ENCODE measurements at regions not wholly inside any gene's neighbourhood (a gene's known extent, or its start where the extent isn't known, plus 50 kb on each side); places are given as distances from the start of the nearest gene placed in this dataset.

DNA sequence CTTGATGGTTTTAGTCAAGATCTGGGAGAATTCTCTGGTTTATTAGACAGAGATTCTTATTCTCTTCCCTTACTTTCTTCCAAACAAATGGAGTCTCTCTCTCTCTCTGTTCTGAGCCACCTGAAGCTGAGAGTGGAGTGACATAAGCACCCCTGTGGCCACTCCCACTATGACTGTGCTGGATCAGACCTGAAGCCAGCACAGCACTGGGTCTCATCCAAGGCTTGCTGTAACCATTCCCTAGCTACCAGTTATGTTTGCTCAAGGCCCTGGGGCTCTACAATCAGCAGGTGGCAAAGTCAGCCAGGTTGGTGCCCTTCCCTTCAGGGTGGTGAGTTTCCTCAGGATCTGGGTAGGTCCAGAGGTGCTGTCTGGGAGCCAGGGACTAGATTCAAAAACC, 568.5 kb downstream of the AACS start:
- DNase-seq (ENCODE audit: low read depth in 1 of 2, low spot score in 2 of 2) (no peak), FAIRE-seq (no peak)
- no peak overlapping the region for H4K5ac ChIP-seq (ENCODE audit: insufficient read length, low read depth, low read length)
- no peak overlapping the region for H2AK5ac ChIP-seq (ENCODE audit: low read depth, low read length)
- no peak overlapping the region for H3K4ac ChIP-seq (replicated peaks; ENCODE audit: insufficient read length, low read depth, low read length)
- H2BK120ac ChIP-seq (replicated peaks; ENCODE audit: low read depth, low read length), result no peak overlapping the region
- no peak overlapping the region for H3K4me2 ChIP-seq (ENCODE audit: insufficient read depth in 1 of 2, low read depth in 2 of 2, low read length in 2 of 2)
- no peaks in the 10 kb centered on the region for H3K9me3 ChIP-seq (ENCODE audit: insufficient read depth in 2 of 2, low read depth in 1 of 2, low read length in 1 of 2)
- no peak overlapping the region for H3K18ac ChIP-seq (ENCODE audit: extremely low read depth, low read length)
- H3K56ac ChIP-seq (replicated peaks; ENCODE audit: insufficient read length, low read depth, low read length), result no peak overlapping the region
- POLR2A ChIA-PET (ENCODE audit: partially characterized antibody), result no interaction called here
- H4K20me1 ChIP-seq (replicated peaks in 1 of 2; ENCODE audit: control insufficient read depth in 1 of 2, insufficient read depth in 2 of 2, low read length in 2 of 2), result no peaks in the 10 kb centered on the region
- no peaks in the 10 kb centered on the region; a peak in 1 of 7 replicates for H3K4me1 ChIP-seq (replicated peaks in 1 of 4; ENCODE audit: control insufficient read depth in 3 of 4, insufficient read depth in 4 of 4, low read length in 3 of 4)
- H3K4me3 ChIP-seq (ENCODE audit: extremely low read depth in 1 of 4, insufficient read depth in 2 of 4, low read depth in 3 of 4, low read length in 4 of 4), result no peak overlapping the region
- H3K9ac ChIP-seq (replicated peaks in 1 of 4; ENCODE audit: extremely low read depth in 1 of 4, low read depth in 3 of 4, low read length in 3 of 4), result no peak overlapping the region
- no peak overlapping the region for H2AFZ ChIP-seq (ENCODE audit: low read length)
- H2BK20ac ChIP-seq (ENCODE audit: low read length), result no peak overlapping the region
- H4K91ac ChIP-seq (replicated peaks; ENCODE audit: insufficient read length, low read length), result no peak overlapping the region
- CTCF ChIA-PET (ENCODE audit: partially characterized antibody), result interaction anchor here (0.7 to 1.2 kb wide), 2 partner anchors 50 to 104 kb away, joined by 3 read pairs; no protein-coding TSS in a partner anchor
- no peak overlapping the region for H4K8ac ChIP-seq (ENCODE audit: extremely low read depth, insufficient read depth, low read length)
- no peak overlapping the region for H3K23ac ChIP-seq (ENCODE audit: insufficient read length)
- H3K36me3 ChIP-seq (ENCODE audit: control insufficient read depth in 2 of 4, insufficient read depth in 4 of 4, low read length in 3 of 4), result no peaks in the 10 kb centered on the region; a peak in 1 of 8 replicates
- H3K27me3 ChIP-seq (replicated peaks in 1 of 4; ENCODE audit: control insufficient read depth in 3 of 4, extremely low read depth in 1 of 4, insufficient read depth in 3 of 4, low read length in 3 of 4), result no peaks in the 10 kb centered on the region
- H3K14ac ChIP-seq (ENCODE audit: insufficient read length), result no peak overlapping the region
- H3K79me1 ChIP-seq (ENCODE audit: low read depth, low read length), result no peaks in the 10 kb centered on the region
- H3K27ac ChIP-seq (ENCODE audit: low read depth, low read length), result no peak overlapping the region
- no peak overlapping the region for H2BK15ac ChIP-seq (ENCODE audit: low read length)
- no peak overlapping the region for H2BK12ac ChIP-seq (ENCODE audit: low read depth, low read length)
- no peaks in the 10 kb centered on the region for H3K79me2 ChIP-seq (ENCODE audit: control insufficient read depth in 1 of 2, insufficient read depth in 2 of 2, low read length in 2 of 2)
- H3K23me2 ChIP-seq (ENCODE audit: low read depth, low read length), result no peaks in the 10 kb centered on the region
- H2BK5ac ChIP-seq (ENCODE audit: low read depth, low read length), result no peak overlapping the region
- no peak for TF ChIP-seq SAP30 (IDR thresholded peaks at IDR 0.05; ENCODE audit: insufficient read depth, insufficient replicate concordance, low read length)
